Activated CD4-positive, alpha-beta T cell treated with anti-CD3 and anti-CD28 coated beads, Interleukin-2, amount 10 ng/mL, durations not matched to agents 24 days and 14 days (primary cell): ENCODE measurements at regions not wholly inside any gene's neighbourhood (a gene's known extent, or its start where the extent isn't known, plus 50 kb on each side); places are given as distances from the start of the nearest gene placed in this dataset.

ENCODE experiments used
- DNase-seq: peaks from one replicate; pipeline ENCODE4 v3.0.0; 2022
- H3K27ac Mint-ChIP-seq: one replicate; pipeline ENCODE4 v1.8.0; 2022; ENCODE audit warnings: mild to moderate bottlenecking, mixed read lengths
- H3K27me3 Mint-ChIP-seq: one replicate; pipeline ENCODE4 v1.8.0; 2022; ENCODE audit warnings: mixed read lengths
- H3K36me3 Mint-ChIP-seq: one replicate; pipeline ENCODE4 v1.8.0; 2022; ENCODE audit warnings: low read depth, mild to moderate bottlenecking, mixed read lengths
- H3K4me1 Mint-ChIP-seq: one replicate; pipeline ENCODE4 v1.8.0; 2021; ENCODE audit warnings: mixed read lengths
- H3K4me3 Mint-ChIP-seq: one replicate; pipeline ENCODE4 v1.8.0; 2022; ENCODE audit warnings: mild to moderate bottlenecking, moderate library complexity, mixed read lengths
- H3K9me3 Mint-ChIP-seq: one replicate; pipeline ENCODE4 v1.8.0; 2021; ENCODE audit warnings: mixed read lengths
- intact Hi-C: fragments of 100-400 bp; cut with micrococcal nuclease; formaldehyde crosslinking; loops from one replicate; pipeline ENCODE4 v1.15.1; 2023

- H3K27ac Mint-ChIP-seq, result no peak overlapping the region
- peaks cover 4% of the 10 kb centered on the region for H3K9me3 Mint-ChIP-seq
- no peaks in the 10 kb centered on the region for H3K27me3 Mint-ChIP-seq
- no peak overlapping the region for H3K4me3 Mint-ChIP-seq
- intact Hi-C loops, result no loop called here
- no peaks in the 10 kb centered on the region for H3K4me1 Mint-ChIP-seq
- DNase-seq, result no peak
- no peaks in the 10 kb centered on the region for H3K36me3 Mint-ChIP-seq
Measured at GRCh38 chr1:55535724-55536544, 320.8 kb upstream of the USP24 start.

- Mint-ChIP-seq H3K27me3 (no peaks in the 10 kb centered on the region), H3K36me3 (no peaks in the 10 kb centered on the region), H3K4me1 (no peaks in the 10 kb centered on the region), H3K4me3 (no peak overlapping the region), H3K27ac (no peak overlapping the region), H3K9me3 (peaks cover 4% of the 10 kb centered on the region)
- no peak for DNase-seq
- intact Hi-C loops, result no loop called here
Measured at GRCh38 chr1:55534565-55535121, 319.5 kb upstream of the USP24 start.

- peaks cover 5% of the 10 kb centered on the region for H3K27me3 Mint-ChIP-seq
- no peaks in the 10 kb centered on the region for H3K4me1 Mint-ChIP-seq
- H3K9me3 Mint-ChIP-seq, result no peaks in the 10 kb centered on the region
- no peak overlapping the region for H3K4me3 Mint-ChIP-seq
- no peaks in the 10 kb centered on the region for H3K36me3 Mint-ChIP-seq
- no peak overlapping the region for H3K27ac Mint-ChIP-seq
- DNase-seq, result no peak
- intact Hi-C loops, result no loop called here
Measured at GRCh38 chr1:55531644-55532043, 316.5 kb upstream of the USP24 start.

GRCh38 chr1:55530749-55531478 lies 315.8 kb upstream of the USP24 start:
- intact Hi-C loops, result no loop called here
- Mint-ChIP-seq H3K4me1 (no peaks in the 10 kb centered on the region), H3K27ac (no peak overlapping the region), H3K9me3 (no peaks in the 10 kb centered on the region), H3K36me3 (no peaks in the 10 kb centered on the region), H3K4me3 (no peak overlapping the region), H3K27me3 (peaks cover 5% of the 10 kb centered on the region)
- DNase-seq, result no peak

GRCh38 chr1:55529017-55529416 lies 313.9 kb upstream of the USP24 start:
- Mint-ChIP-seq H3K4me3 (no peak overlapping the region), H3K27ac (no peak overlapping the region), H3K27me3 (peaks cover 5% of the 10 kb centered on the region), H3K4me1 (no peaks in the 10 kb centered on the region), H3K36me3 (no peaks in the 10 kb centered on the region), H3K9me3 (no peaks in the 10 kb centered on the region)
- no peak for DNase-seq
- intact Hi-C loops, result no loop called here

- no peak overlapping the region for H3K4me3 Mint-ChIP-seq
- no peaks in the 10 kb centered on the region for H3K36me3 Mint-ChIP-seq
- no peak overlapping the region for H3K27ac Mint-ChIP-seq
- intact Hi-C loops, result no loop called here
- no peaks in the 10 kb centered on the region for H3K4me1 Mint-ChIP-seq
- DNase-seq, result no peak
- no peaks in the 10 kb centered on the region for H3K9me3 Mint-ChIP-seq
- H3K27me3 Mint-ChIP-seq, result peaks cover 5% of the 10 kb centered on the region
Measured at GRCh38 chr1:55527831-55528230, 312.7 kb upstream of the USP24 start.

GRCh38 chr1:55526716-55527115 lies 311.6 kb upstream of the USP24 start:
- no peak overlapping the region for H3K4me3 Mint-ChIP-seq
- no peaks in the 10 kb centered on the region for H3K4me1 Mint-ChIP-seq
- H3K27me3 Mint-ChIP-seq, result peaks cover 5% of the 10 kb centered on the region
- no peaks in the 10 kb centered on the region for H3K36me3 Mint-ChIP-seq
- H3K9me3 Mint-ChIP-seq, result no peaks in the 10 kb centered on the region
- no peak for DNase-seq
- no peak overlapping the region for H3K27ac Mint-ChIP-seq
- intact Hi-C loops, result no loop called here

- H3K36me3 Mint-ChIP-seq, result no peaks in the 10 kb centered on the region
- peaks cover 2% of the 10 kb centered on the region for H3K27me3 Mint-ChIP-seq
Measured at GRCh38 chr1:55524006-55524405, 308.8 kb upstream of the USP24 start.

GRCh38 chr1:55522982-55523381 lies 307.8 kb upstream of the USP24 start:
- H3K4me1 Mint-ChIP-seq, result no peaks in the 10 kb centered on the region
- no peaks in the 10 kb centered on the region for H3K27me3 Mint-ChIP-seq
- H3K9me3 Mint-ChIP-seq, result no peaks in the 10 kb centered on the region
- H3K4me3 Mint-ChIP-seq, result no peak overlapping the region
- DNase-seq, result no peak
- H3K36me3 Mint-ChIP-seq, result no peaks in the 10 kb centered on the region
- no peak overlapping the region for H3K27ac Mint-ChIP-seq
- intact Hi-C loops, result no loop called here

More at GRCh38 chr1:55524006-55524405, 308.8 kb upstream of the USP24 start:
- H3K27ac Mint-ChIP-seq, result no peak overlapping the region
- H3K4me1 Mint-ChIP-seq, result no peaks in the 10 kb centered on the region
- no peak overlapping the region for H3K4me3 Mint-ChIP-seq
- no peak for DNase-seq
- no peaks in the 10 kb centered on the region for H3K9me3 Mint-ChIP-seq
- intact Hi-C loops, result no loop called here

- H3K27me3 Mint-ChIP-seq, result no peaks in the 10 kb centered on the region
Measured at GRCh38 chr1:55522353-55522903, 307.3 kb upstream of the USP24 start.

GRCh38 chr1:55520861-55521260 lies 305.7 kb upstream of the USP24 start:
- Mint-ChIP-seq H3K9me3 (no peaks in the 10 kb centered on the region), H3K4me1 (no peaks in the 10 kb centered on the region), H3K27me3 (no peaks in the 10 kb centered on the region), H3K36me3 (no peaks in the 10 kb centered on the region), H3K27ac (no peak overlapping the region), H3K4me3 (no peak overlapping the region)
- intact Hi-C loops, result no loop called here
- no peak for DNase-seq

More at GRCh38 chr1:55522353-55522903, 307.3 kb upstream of the USP24 start:
- Mint-ChIP-seq H3K27ac (no peak overlapping the region), H3K4me1 (no peaks in the 10 kb centered on the region), H3K36me3 (no peaks in the 10 kb centered on the region), H3K4me3 (no peak overlapping the region), H3K9me3 (no peaks in the 10 kb centered on the region)
- DNase-seq, result no peak
- intact Hi-C loops, result no loop called here

GRCh38 chr1:55519937-55520683 lies 304.9 kb upstream of the USP24 start:
- no peaks in the 10 kb centered on the region for H3K9me3 Mint-ChIP-seq
- no peaks in the 10 kb centered on the region for H3K4me1 Mint-ChIP-seq
- H3K27ac Mint-ChIP-seq, result no peak overlapping the region
- no peak overlapping the region for H3K4me3 Mint-ChIP-seq
- intact Hi-C loops, result no loop called here
- H3K36me3 Mint-ChIP-seq, result no peaks in the 10 kb centered on the region
- no peaks in the 10 kb centered on the region for H3K27me3 Mint-ChIP-seq
- no peak for DNase-seq

GRCh38 chr1:55519276-55519675 lies 304.1 kb upstream of the USP24 start:
- intact Hi-C loops, result no loop called here
- no peaks in the 10 kb centered on the region for H3K27me3 Mint-ChIP-seq
- no peak overlapping the region for H3K27ac Mint-ChIP-seq
- H3K9me3 Mint-ChIP-seq, result no peaks in the 10 kb centered on the region
- H3K36me3 Mint-ChIP-seq, result no peaks in the 10 kb centered on the region
- DNase-seq, result no peak
- no peaks in the 10 kb centered on the region for H3K4me1 Mint-ChIP-seq
- H3K4me3 Mint-ChIP-seq, result no peak overlapping the region
